ENCODE measurements at regions not wholly inside any gene's neighbourhood (a gene's known extent, or its start where the extent isn't known, plus 50 kb on each side); places are given as distances from the start of the nearest gene placed in this dataset.

- H3K27me3 Mint-ChIP-seq: no peaks in the 10 kb centered on the region
- no peak for DNase-seq (ENCODE audit: extremely low spot score, unreplicated experiment)
These were observed 168.1 kb downstream of the GPR37 start for GRCh38 chr7:124597509-124597908.

GRCh38 chr7:124596881-124597280, 168.7 kb downstream of the GPR37 start:
- no peaks in the 10 kb centered on the region for H3K27me3 Mint-ChIP-seq
- no peaks in the 10 kb centered on the region for H3K36me3 Mint-ChIP-seq
- no peak for DNase-seq (ENCODE audit: extremely low spot score, unreplicated experiment)
- H3K27ac Mint-ChIP-seq: no peak overlapping the region
- H3K4me3 Mint-ChIP-seq: no peak overlapping the region
- H3K4me1 Mint-ChIP-seq (ENCODE audit: unreplicated experiment): no peaks in the 10 kb centered on the region
- no peaks in the 10 kb centered on the region for H3K9me3 Mint-ChIP-seq
- TF ChIP-seq CTCF (conservative IDR thresholded peaks at IDR 0.05): no peak

More at GRCh38 chr7:124597509-124597908, 168.1 kb downstream of the GPR37 start:
- Mint-ChIP-seq H3K4me3 (no peak overlapping the region), H3K4me1 (ENCODE audit: unreplicated experiment) (no peaks in the 10 kb centered on the region), H3K9me3 (no peaks in the 10 kb centered on the region), H3K27ac (no peak overlapping the region), H3K36me3 (no peaks in the 10 kb centered on the region)
- no peak for TF ChIP-seq CTCF (conservative IDR thresholded peaks at IDR 0.05)

- Mint-ChIP-seq H3K4me1 (ENCODE audit: unreplicated experiment) (no peaks in the 10 kb centered on the region), H3K27me3 (no peaks in the 10 kb centered on the region), H3K4me3 (no peak overlapping the region), H3K9me3 (no peaks in the 10 kb centered on the region), H3K36me3 (no peaks in the 10 kb centered on the region), H3K27ac (no peak overlapping the region)
- DNase-seq (ENCODE audit: extremely low spot score, unreplicated experiment): no peak
- TF ChIP-seq CTCF (conservative IDR thresholded peaks at IDR 0.05): no peak
These were observed 174.8 kb downstream of the GPR37 start for GRCh38 chr7:124590814-124591213.

GRCh38 chr7:124577256-124577655, 188.3 kb downstream of the GPR37 start:
- H3K27me3 Mint-ChIP-seq: no peaks in the 10 kb centered on the region
- H3K4me3 Mint-ChIP-seq: no peak overlapping the region
- no peak for TF ChIP-seq CTCF (conservative IDR thresholded peaks at IDR 0.05)

GRCh38 chr7:124575176-124575575, 190.4 kb downstream of the GPR37 start:
- no peaks in the 10 kb centered on the region for H3K4me1 Mint-ChIP-seq (ENCODE audit: unreplicated experiment)
- H3K36me3 Mint-ChIP-seq: no peaks in the 10 kb centered on the region
- DNase-seq (ENCODE audit: extremely low spot score, unreplicated experiment): no peak
- no peak for TF ChIP-seq CTCF (conservative IDR thresholded peaks at IDR 0.05)
- H3K4me3 Mint-ChIP-seq: no peak overlapping the region
- no peaks in the 10 kb centered on the region for H3K9me3 Mint-ChIP-seq
- no peaks in the 10 kb centered on the region for H3K27me3 Mint-ChIP-seq
- no peak overlapping the region for H3K27ac Mint-ChIP-seq

More at GRCh38 chr7:124577256-124577655, 188.3 kb downstream of the GPR37 start:
- no peaks in the 10 kb centered on the region for H3K9me3 Mint-ChIP-seq
- no peak for DNase-seq (ENCODE audit: extremely low spot score, unreplicated experiment)
- no peaks in the 10 kb centered on the region for H3K36me3 Mint-ChIP-seq
- H3K27ac Mint-ChIP-seq: no peak overlapping the region
- no peaks in the 10 kb centered on the region for H3K4me1 Mint-ChIP-seq (ENCODE audit: unreplicated experiment)

GRCh38 chr7:124570558-124570957, 195.0 kb downstream of the GPR37 start:
- H3K4me1 Mint-ChIP-seq (ENCODE audit: unreplicated experiment): peaks cover 7% of the 10 kb centered on the region
- no peaks in the 10 kb centered on the region for H3K27me3 Mint-ChIP-seq
- TF ChIP-seq CTCF (conservative IDR thresholded peaks at IDR 0.05): no peak
- no peak for DNase-seq (ENCODE audit: extremely low spot score, unreplicated experiment)
- H3K27ac Mint-ChIP-seq: no peak overlapping the region
- H3K36me3 Mint-ChIP-seq: no peaks in the 10 kb centered on the region
- no peaks in the 10 kb centered on the region for H3K9me3 Mint-ChIP-seq
- H3K4me3 Mint-ChIP-seq: no peak overlapping the region
